NCI-H774 (cell line): ENCODE measurements at regions not wholly inside any gene's neighbourhood (a gene's known extent, or its start where the extent isn't known, plus 50 kb on each side); places are given as distances from the start of the nearest gene placed in this dataset.
"Not testable (repeated sequence)": the region's sequence is repeated elsewhere in the genome, so short reads cannot be mapped to it uniquely, and the experiment has no call there.

Source experiments
- DNase-seq: peaks from one replicate; lab custom pipeline; 2025; lab: John Stamatoyannopoulos, UW

DNA sequence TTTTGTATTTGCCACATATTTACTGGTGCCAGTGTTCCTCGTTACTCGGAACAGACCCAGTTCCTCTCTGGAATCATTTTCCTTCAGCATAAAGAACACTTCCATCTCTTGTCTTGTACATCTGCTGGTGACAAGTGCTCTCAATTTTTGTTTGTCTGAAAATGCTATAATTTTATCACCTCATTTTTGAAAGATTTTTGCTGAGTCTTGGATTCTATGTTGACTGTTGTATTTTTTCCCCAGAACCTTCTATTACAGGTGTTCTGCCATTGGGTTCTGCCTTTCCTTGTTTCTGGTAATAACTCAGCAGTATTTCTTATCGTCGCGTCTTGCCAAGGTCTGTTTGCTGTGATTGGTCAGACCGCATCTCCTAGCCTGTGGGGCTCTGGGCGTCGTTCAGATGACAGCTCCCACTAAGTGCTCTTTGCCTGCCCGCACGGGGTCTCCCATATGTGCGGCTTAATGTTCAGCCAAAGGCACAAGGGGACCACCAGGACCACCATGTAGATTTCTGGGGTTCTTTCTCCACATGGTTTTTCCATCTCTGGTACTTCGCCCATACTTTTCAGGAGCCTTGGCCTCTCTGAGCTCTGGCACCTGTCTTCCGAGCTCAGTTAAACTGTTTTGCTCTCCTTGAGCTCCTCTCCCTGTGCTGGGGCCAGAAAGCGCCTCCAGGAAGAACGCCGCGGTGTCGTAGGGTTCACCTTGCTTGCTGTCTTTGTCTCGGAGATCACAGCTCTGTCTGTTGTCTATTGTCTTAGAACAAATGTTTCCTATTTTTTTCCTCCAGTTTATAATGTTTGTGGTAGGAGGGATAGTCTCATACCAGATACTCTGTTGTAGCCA lies 80.0 kb downstream of the METRNL start:
- no peak for DNase-seq

DNA sequence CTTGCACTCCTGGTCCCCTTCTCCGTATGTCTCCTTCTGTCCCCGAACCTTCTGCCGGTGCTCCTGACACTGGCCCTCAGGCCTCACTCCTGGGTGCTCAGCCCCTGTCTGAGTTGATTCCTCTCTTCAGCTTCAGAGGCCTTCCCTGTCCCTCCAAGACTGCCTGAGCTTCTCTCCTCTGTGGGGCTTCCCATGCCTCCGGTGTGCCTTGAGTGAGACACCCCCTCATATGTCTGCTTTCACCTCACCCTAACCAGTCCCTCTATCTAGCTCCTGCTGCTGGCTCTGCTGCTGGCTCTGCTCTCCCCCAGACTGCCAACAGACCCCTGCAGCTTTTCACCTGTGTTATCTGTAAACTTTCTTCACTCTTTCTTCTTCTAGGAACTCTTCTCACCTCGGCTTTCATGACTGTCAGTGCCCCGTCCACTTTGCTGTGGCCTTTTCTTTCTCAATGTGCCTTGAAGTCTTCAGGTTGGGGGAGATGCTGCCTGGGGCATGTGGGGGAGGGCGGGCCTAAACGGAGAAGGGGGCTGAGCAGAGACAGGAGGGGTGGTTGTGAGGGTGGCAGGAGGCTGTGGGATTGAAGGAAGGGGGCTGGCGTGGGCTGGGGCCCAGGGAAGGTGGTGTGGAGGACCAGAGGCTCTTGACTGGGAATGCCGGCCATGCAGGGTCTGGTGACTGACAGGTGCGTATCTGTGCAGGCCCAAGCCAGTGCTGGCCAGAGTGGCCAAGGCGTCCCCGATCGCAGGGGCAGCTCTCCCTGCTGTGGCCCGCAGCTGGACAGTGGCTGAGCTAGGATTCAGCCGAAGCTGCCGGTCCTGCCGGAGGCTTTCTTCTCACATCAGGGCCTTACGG lies 81.3 kb downstream of the METRNL start:
- no peak for DNase-seq

DNA sequence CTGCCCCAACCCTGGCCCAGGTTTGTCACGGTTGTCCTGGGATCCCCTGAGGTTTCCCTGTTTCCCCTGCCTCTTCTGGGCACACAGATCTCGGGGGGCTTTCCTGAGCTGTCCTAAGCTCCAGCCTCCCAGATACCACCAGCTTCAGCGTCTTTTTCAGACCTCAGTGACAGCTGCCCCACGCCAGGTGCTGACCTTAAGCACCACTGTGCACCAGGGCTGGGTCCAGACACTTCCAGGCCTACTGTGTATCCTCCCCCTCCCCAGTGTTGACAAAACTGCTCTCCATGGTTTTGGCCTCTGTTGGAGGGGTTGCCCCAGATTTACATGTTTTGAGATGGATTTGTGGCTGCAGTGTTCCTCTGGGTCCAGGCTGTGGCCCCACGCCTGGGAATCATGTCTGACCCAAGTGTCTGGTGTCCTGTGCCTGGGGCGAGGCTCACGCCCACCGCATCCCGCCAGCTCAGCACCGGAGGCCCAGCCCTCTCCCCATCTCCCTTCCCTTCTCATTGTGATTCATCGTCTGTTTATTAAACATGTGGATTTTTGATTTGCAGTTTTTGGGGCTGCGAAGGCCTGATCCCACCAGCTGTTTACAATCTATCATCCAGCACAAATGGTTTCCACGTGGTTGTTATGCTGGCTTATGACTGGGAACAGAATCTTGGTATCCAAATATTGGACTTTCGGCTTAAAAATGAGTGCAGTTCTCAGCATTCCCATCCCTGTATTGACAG lies 82.1 kb downstream of the METRNL start:
- no peak for DNase-seq

DNA sequence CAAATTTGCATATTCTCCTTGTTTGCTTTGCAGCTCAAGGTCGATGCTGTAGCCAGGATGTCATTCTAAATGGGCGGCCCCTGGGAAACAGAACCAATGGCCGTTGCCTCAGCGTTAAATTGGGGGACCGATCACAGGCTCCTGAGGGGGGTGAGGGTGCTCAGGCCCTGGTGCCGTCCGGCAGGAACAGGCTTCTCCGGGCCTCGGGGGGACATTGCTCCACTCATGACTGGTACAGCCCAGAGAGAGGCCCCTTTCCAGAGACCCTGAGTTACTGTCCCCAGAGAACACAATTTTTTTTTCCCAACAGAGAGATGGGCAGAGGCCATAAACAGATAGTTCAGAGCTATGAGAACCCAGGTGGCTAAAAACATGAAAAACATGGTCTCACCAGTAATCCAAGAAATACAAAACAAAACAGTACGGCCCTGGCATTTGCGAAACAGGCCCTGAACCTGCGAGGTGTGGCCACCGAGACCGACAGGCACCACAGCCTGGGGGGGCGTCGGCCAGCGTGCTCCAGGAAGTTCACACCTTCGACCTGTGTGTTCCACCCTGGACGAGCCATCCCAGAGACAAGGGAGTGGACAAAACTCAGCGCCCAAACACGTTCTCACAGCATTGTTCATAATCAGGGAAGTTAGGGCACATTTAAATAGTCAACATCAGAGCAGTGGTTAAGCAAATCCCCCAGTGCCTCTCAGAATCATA lies 82.8 kb downstream of the METRNL start:
- no peak for DNase-seq

DNA sequence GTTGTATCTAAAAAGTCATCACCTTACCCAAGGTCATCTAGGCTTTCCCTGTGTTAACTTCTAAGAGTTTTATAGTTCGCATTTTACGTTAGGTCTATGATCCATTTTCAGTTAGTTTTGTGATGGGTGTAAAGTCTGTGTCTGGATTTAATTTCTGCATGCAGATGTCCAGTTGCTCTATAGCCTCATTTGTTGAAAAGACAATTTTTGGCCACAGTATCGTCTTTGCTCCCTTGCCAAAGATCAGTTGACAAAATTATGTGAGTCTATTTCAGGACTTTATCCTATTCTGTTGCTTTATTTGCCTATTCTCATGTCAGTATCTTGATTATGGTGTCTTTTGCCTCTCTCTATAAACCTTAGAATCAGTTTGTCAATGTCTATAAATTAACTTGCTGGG lies 85.1 kb downstream of the METRNL start:
- no peak for DNase-seq

DNA sequence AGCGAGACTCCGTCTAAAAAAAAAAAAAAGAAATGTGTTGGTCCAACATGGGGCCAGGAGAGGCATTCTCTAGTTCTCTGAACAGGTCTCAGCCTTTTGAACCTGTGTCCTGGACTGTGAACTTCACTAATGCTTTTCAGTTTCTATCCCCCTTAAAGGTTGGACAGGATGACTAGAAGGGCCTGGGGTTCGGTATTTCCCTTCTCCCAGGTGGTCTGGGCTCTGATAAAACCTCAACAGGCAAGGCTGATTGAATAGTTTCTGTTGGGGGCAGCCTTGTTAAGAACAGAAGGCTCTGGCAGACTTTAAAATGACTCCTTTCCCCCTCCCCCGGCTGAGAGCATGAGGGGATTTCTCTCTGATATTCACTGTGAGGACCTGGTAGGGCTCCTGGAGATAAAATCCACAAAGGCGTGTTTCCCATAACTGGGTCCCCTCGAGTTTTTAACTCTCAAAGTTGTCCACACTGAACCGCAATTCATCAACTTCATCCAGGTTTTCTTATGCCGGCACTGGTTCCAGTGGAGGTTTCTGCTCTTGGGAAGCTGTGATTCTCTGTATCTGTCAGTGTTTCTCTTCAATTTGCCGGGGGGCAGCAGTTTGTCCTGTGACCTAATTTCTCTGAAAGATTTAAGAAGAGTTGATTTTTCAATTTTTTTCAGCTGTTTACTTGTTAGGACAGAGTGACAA lies 91.3 kb downstream of the METRNL start:
- DNase-seq: no peak

DNA sequence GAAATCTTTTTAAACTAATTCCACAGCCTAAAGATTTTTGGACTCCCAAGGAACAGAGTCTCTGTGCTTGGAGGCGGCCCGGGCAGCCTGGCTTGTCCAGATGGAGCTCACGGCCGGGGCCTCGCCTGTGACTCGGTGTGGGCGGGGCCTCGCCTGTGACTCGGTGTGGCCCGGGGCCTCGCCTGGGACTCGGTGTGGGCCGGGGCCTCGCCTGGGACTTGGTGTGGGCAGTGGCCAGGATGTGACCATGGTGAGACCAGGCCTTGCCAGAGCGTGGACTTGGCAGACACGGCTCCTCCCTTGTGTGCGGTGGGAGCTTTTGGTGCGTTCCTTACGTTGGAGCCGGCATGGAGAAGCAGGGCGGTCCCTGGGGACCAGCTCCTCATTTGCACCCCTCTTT lies 92.3 kb downstream of the METRNL start:
- no peak for DNase-seq

DNA sequence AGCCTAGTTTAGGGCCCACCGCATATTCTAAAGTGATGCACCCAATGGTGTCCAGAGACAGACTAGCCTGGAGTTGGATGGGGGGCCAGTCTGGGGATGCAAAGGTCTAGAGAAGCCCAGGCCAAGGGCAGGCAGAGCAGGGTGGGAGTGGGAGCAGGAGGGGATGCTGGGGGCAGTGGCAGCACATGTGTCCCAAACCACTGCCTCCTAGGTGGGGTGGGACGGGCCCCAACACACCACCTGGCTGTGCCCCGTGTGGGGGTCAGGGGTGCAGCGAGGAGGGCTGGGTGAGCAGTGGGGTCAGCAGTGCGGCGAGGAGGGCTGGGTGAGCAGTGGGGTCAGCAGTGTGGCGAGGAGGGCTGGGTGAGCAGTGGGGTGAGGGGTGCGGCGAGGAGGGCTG lies 92.7 kb downstream of the METRNL start:
- DNase-seq: not testable (repeated sequence)

DNA sequence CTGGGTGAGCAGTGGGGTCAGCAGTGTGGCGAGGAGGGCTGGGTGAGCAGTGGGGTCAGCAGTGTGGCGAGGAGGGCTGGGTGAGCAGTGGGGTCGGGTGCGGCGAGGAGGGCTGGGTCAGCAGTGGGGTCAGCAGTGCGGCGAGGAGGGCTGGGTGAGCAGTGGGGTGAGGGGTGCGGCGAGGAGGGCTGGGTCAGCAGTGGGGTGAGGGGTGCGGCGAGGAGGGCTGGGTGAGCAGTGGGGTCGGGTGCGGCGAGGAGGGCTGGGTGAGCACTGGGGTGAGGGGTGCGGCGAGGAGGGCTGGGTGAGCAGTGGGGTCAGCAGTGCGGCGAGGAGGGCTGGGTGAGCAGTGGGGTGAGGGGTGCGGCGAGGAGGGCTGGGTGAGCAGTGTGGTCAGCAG lies 93.2 kb downstream of the METRNL start:
- DNase-seq: not testable (repeated sequence)

DNA sequence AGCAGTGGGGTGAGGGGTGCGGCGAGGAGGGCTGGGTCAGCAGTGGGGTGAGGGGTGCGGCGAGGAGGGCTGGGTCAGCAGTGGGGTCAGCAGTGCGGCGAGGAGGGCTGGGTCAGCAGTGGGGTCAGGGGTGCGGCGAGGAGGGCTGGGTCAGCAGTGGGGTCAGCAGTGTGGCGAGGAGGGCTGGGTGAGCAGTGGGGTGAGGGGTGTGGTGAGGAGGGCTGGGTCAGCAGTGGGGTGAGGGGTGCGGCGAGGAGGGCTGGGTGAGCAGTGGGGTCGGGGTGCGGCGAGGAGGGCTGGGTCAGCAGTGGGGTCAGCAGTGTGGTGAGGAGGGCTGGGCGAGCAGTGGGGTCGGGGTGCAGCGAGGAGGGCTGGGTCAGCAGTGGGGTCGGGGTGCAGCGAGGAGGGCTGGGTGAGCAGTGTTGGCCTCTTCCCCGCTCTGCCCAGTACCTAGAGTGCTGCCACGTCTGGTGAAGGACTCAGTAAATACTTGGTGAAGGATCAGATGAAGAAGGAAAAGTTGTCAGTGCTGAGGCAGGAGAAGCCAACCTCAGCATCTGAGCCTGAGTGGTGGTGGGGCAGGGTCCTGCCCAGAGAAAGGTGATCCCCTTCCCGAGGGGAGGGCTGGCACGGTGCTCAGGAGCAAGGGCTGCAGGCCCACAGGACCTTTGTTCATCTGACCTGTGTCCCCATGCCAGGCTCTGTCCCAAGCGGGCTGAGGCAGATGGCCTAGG lies 93.9 kb downstream of the METRNL start:
- not testable (repeated sequence) for DNase-seq

DNA sequence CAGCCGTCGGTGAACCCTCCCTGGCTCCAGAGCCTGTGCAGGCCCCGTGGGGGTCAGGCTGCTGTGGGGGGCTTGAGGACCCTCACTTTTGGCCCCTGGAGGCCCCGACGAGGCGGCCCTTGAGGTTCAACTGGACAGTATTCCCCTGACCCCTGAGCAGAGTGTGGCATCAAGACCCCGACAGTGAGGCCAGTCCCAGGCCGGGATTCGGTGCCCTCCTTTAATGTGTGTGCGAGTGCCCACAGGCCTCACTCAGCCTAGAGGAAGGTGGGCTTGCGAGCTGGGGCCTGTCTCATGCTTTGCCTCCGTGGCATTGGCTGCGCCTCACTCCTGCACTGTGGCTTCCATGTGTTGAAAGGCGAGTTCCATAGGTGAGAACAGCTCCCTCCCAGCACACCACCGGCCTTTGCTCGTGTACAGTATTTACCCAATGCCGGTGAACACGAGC lies 94.5 kb downstream of the METRNL start:
- DNase-seq: no peak

DNA sequence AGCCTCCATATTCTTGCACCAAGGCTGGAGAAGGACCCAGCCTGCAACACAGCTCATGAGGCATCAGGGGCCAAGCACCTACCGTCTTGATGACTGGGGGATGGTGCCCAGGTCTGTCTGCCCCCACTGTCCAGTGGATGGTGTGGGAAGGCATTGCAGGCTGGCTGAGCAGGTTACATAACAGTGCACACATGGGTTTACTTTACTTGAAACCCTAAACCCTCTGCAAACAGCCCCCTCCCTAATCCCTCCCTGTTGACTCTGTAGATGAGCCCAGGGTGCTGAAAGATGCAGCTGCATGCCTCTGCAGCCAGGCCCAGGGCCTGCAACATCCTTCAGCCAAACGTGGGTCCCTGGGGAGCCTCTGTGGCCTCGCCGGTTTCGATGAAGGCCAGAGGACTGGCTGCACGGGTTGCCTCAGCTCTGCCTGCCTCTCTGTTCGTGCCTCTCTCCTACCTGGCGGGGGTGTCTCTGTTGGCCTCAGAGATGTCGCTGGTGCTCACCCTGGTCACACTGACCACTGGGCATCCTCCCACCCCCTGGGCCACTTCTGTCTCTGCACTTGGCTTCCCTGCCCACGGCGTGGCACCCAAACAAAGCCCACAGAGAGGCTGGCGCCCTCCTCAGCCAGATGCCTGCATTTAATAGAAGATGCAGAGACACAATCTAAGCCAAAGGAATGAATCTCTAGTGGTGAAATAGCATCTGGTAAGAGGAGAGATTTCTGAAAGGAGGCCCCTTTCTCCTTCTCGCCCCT lies 95.1 kb downstream of the METRNL start:
- peak; percentile 13 for DNase-seq

DNA sequence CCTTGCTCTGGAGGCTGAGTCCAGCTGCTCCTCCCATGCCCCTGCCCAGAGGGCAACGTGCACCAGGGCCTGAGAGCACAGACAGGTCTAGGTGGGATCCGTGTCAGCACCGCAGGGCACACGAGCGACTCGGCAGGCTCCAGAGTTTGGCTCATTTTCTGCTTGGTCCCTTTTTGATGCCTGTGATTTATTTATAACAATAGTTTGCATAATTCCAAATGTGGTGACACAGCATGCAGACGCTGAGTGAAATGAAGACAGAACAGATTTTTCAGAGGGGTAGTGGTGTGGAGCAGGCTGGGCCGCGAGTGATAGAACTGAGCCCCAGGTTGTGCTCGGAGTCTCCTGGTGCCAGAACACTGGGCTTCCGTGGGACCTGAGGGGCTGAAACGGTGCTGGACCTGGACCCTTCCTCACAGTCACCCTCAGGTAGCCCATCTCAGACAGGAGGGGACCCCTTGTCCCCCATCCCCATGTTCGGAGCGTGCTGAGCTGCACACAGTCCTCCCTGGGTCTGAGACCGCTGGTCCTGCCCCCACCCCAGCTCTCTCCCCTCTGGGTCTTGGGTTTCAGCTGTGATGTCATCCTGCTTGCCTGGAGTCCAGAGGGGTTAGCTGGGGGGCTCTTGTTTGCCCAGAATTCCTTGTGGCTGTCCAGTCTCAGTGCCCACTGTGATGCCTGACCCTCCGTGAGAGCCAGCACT lies 95.9 kb downstream of the METRNL start:
- DNase-seq: no peak

DNA sequence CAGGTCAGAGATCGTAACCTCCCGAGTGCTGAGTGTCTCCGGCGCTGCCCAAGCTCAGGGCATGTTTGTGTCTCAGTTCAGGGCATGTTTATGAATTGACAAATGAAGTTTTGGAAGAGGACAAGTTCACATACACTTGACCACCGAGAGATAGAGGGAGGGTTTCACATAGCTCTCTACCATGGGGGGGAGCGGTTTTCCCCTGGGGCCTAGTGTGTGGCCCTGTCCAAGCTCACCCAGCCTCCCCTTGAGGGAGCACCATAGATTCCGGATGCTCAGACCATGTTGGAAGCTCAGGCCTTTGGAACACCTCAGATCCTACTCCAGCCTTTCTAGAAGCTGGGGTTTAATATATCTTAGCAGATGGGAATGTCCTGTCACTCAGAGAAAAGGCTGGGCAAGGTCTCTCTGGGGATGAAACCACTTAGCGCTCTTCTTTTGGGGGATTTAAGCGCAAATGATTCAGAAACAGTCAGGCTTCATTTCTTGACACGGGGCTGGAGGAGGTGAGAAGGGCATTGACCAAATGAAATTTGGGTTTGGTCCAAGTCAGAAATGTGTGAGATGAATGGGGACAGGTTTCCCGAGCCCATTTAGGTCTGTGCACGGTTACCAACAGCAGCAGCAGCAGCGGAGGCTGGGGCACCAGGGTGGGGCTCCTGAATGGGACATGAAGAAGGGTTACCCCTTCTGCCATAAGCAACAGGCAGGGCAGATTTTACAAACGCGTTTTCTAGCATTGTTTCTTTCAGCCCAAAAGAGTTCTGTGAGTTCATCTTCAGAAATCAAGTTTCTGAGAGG lies 96.6 kb downstream of the METRNL start:
- no peak for DNase-seq

DNA sequence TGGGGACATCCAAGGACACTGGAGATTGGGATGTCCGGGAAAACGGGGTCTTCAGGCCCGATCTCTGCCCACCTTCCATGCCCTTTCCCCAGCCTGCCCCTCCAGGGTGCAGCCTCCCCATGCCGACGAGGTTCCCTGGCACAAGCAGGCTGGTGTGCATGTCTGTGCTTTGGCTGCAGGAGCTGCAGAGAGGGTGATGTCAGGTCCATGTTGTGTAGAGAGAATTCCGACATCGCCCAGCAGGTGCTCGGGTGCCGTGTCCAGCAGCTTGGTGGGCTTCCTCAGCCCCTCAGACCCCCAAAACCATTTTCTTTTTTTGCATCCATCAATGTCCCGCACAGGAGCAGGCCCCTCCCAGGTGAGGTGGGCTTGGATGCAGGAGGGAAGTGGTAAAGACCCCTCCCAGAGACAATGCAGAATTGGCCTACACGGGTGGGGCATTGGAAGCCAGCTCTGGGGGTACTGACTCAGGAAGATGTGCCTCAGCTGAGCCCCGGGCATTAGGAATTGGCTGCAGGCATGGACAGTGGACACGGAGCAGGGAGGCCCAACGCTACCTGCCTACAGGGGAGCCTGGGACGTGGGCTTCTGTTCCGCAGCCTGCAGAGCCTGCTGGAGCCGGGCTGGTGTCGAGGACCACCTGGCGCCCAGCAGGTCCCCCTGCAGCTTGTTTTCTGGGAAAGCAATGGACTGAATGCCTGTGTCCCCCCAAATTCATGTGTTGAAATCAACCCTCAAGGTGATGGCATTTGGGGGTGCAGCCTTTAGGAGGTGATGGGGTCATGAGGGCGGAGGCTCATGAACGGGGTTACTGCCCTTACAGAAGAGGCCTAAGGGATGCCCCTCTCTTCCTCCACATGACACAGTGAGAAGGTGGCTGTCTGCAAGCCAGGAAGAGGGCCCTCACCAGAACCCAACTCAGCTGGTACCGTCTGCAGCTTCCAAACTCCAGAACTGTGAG lies 97.5 kb downstream of the METRNL start:
- DNase-seq: no peak

DNA sequence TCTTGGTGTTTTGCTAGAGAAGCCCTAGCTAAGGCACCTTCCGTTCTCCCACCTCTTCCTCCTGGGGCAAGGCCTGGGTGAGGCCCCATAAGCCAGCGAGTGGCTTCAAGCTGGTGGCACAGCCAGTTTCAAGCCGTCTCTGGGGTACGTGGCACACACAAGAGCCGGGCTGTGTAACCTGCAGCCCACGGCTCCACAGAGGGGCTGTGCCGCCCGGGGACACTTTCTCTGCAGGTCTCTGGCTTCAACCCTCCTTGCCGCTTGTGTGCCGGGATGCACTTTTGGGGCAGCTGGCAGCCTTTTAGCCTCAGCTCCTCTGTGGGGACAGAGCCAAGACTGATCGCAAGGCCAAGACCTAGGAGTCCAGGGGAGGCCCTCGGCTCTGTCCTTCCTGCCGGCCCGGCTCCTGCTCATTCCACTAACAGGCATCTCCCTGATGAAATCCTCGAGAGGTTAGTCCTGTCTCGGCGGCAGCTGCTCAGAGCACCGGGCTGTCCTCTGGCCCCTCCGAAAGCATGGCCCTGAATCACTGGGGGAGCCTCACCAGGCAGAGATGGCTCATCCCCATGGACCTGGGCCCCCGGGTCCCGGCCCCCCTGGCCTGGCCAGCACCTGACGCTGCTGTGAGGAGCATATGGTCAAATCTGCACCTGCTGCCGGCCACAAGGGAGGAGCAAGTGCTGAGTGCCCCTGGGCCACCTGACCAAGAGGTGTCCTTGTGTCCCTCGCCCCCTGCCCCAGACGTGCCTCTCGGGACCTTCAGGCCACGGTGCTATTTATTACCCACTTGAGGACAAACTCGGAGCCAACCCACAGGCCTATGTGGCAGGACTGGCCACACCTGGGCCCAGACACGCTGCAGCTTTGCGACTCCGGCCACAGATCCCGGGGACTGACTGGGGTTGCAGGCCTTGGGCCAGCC lies 98.5 kb downstream of the METRNL start:
- DNase-seq: no peak
